ENCODE measurements at regions not wholly inside any gene's neighbourhood (a gene's known extent, or its start where the extent isn't known, plus 50 kb on each side); places are given as distances from the start of the nearest gene placed in this dataset.
"Not testable (repeated sequence)": the region's sequence is repeated elsewhere in the genome, so short reads cannot be mapped to it uniquely, and the experiment has no call there.

DNA sequence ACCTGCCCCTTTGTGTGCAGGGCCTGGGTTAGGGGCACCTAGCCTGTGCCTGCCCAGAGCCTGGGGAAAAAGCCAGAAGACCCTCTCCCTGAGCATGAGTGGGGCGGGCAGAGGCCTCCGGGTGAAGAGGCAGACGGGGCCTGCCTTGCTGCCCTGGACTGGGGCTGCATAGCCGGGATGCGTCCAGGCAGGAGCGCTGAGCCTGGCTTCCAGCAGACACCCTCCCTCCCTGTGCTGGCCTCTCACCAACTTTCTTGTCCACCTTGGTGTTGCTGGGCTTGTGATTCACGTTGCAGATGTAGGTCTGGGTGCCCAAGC is 216.1 kb downstream of the TMEM121 start:
- Mint-ChIP-seq H3K4me3 (ENCODE audit: unreplicated experiment) (no peak overlapping the region), H3K27me3 (ENCODE audit: low read depth, unreplicated experiment) (no peaks in the 10 kb centered on the region), H3K36me3 (ENCODE audit: low read depth, unreplicated experiment) (no peaks in the 10 kb centered on the region), H3K9me3 (ENCODE audit: unreplicated experiment) (peaks cover 14% of the 10 kb centered on the region), H3K4me1 (ENCODE audit: low read depth, unreplicated experiment) (no peaks in the 10 kb centered on the region), H3K27ac (ENCODE audit: unreplicated experiment) (no peak overlapping the region)
- no peaks in the 10 kb centered on the region for H3K79me2 ChIP-seq (ENCODE audit: insufficient read depth, low read length)
- DNase-seq (ENCODE audit: low read depth), result no peak
- TF ChIP-seq, protein P1, sequence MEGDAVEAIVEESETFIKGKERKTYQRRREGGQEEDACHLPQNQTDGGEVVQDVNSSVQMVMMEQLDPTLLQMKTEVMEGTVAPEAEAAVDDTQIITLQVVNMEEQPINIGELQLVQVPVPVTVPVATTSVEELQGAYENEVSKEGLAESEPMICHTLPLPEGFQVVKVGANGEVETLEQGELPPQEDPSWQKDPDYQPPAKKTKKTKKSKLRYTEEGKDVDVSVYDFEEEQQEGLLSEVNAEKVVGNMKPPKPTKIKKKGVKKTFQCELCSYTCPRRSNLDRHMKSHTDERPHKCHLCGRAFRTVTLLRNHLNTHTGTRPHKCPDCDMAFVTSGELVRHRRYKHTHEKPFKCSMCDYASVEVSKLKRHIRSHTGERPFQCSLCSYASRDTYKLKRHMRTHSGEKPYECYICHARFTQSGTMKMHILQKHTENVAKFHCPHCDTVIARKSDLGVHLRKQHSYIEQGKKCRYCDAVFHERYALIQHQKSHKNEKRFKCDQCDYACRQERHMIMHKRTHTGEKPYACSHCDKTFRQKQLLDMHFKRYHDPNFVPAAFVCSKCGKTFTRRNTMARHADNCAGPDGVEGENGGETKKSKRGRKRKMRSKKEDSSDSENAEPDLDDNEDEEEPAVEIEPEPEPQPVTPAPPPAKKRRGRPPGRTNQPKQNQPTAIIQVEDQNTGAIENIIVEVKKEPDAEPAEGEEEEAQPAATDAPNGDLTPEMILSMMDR (IDR thresholded peaks at IDR 0.05; ENCODE audit: insufficient read depth, low read depth, low read length), result no peak
- TF ChIP-seq EZH2 (IDR thresholded peaks at IDR 0.05; ENCODE audit: insufficient read depth, low read length), result no peak
- no peak overlapping the region for H3K4me3 ChIP-seq (ENCODE audit: insufficient read depth, low read depth, low read length)
- no peaks in the 10 kb centered on the region for H3K36me3 ChIP-seq (ENCODE audit: insufficient read depth, low read length)
- no peaks in the 10 kb centered on the region for H4K20me1 ChIP-seq (ENCODE audit: insufficient read depth, low read length)
- no peak overlapping the region for H2AFZ ChIP-seq (ENCODE audit: low read depth, low read length)
- H3K9ac ChIP-seq (ENCODE audit: low read length), result no peak overlapping the region
- no peak overlapping the region for H3K4me2 ChIP-seq (ENCODE audit: low read length)
- H3K27ac ChIP-seq (ENCODE audit: low read depth, low read length), result no peak overlapping the region
- H3K4me1 ChIP-seq (ENCODE audit: insufficient read depth, low read length), result no peaks in the 10 kb centered on the region
- peaks cover 8% of the 10 kb centered on the region for H3K9me3 ChIP-seq (ENCODE audit: insufficient read depth, low read depth, low read length)
- no peaks in the 10 kb centered on the region for H3K27me3 ChIP-seq (ENCODE audit: insufficient read depth, low read length)
- no peak for FAIRE-seq

- not testable (repeated sequence) for H3K4me1 ChIP-seq (ENCODE audit: insufficient read depth, low read length); H2AFZ ChIP-seq (ENCODE audit: low read depth, low read length); H3K27ac Mint-ChIP-seq (ENCODE audit: unreplicated experiment); H3K4me1 Mint-ChIP-seq (ENCODE audit: low read depth, unreplicated experiment); H3K4me3 ChIP-seq (ENCODE audit: insufficient read depth, low read depth, low read length); H3K27me3 ChIP-seq (ENCODE audit: insufficient read depth, low read length); H3K9ac ChIP-seq (ENCODE audit: low read length); H3K9me3 ChIP-seq (ENCODE audit: insufficient read depth, low read depth, low read length); H3K4me3 Mint-ChIP-seq (ENCODE audit: unreplicated experiment); DNase-seq (ENCODE audit: low read depth); H3K27me3 Mint-ChIP-seq (ENCODE audit: low read depth, unreplicated experiment); H4K20me1 ChIP-seq (ENCODE audit: insufficient read depth, low read length); H3K79me2 ChIP-seq (ENCODE audit: insufficient read depth, low read length); H3K27ac ChIP-seq (ENCODE audit: low read depth, low read length); H3K4me2 ChIP-seq (ENCODE audit: low read length); H3K36me3 Mint-ChIP-seq (ENCODE audit: low read depth, unreplicated experiment); H3K36me3 ChIP-seq (ENCODE audit: insufficient read depth, low read length); FAIRE-seq
- peaks cover 13% of the 10 kb centered on the region for H3K9me3 Mint-ChIP-seq (ENCODE audit: unreplicated experiment)
These were observed 216.7 kb downstream of the TMEM121 start for GRCh38 chr14:105742904-105743701.

- H4K20me1 ChIP-seq (ENCODE audit: insufficient read depth, low read length); H3K36me3 ChIP-seq (ENCODE audit: insufficient read depth, low read length); H3K4me1 ChIP-seq (ENCODE audit: insufficient read depth, low read length); H3K9ac ChIP-seq (ENCODE audit: low read length); H3K79me2 ChIP-seq (ENCODE audit: insufficient read depth, low read length); H3K27me3 Mint-ChIP-seq (ENCODE audit: low read depth, unreplicated experiment); H3K4me1 Mint-ChIP-seq (ENCODE audit: low read depth, unreplicated experiment); H2AFZ ChIP-seq (ENCODE audit: low read depth, low read length); H3K27me3 ChIP-seq (ENCODE audit: insufficient read depth, low read length); H3K4me3 Mint-ChIP-seq (ENCODE audit: unreplicated experiment); H3K36me3 Mint-ChIP-seq (ENCODE audit: low read depth, unreplicated experiment); DNase-seq (ENCODE audit: low read depth); FAIRE-seq; H3K27ac Mint-ChIP-seq (ENCODE audit: unreplicated experiment); H3K27ac ChIP-seq (ENCODE audit: low read depth, low read length); H3K4me2 ChIP-seq (ENCODE audit: low read length); H3K9me3 ChIP-seq (ENCODE audit: insufficient read depth, low read depth, low read length); H3K4me3 ChIP-seq (ENCODE audit: insufficient read depth, low read depth, low read length): not testable (repeated sequence)
- peaks cover 17% of the 10 kb centered on the region for H3K9me3 Mint-ChIP-seq (ENCODE audit: unreplicated experiment)
These were observed 217.9 kb downstream of the TMEM121 start for GRCh38 chr14:105744213-105744787.
